Astrocyte of the cerebellum (primary cell): ENCODE measurements at regions not wholly inside any gene's neighbourhood (a gene's known extent, or its start where the extent isn't known, plus 50 kb on each side); places are given as distances from the start of the nearest gene placed in this dataset.

Source experiments
- DNase-seq: peaks from one replicate; pipeline ENCODE4 v3.0.0-alpha.2; 2011; ENCODE audit warnings: low read depth
- H3K4me3 ChIP-seq: 2 replicates; pipeline ENCODE4 v1.5.1; 2011; ENCODE audit warnings: mild to moderate bottlenecking, low read depth, low read length, moderate library complexity
- in situ Hi-C: cut with HindIII; loops from 2 replicates; pipeline ENCODE4 v1.10.0; 2017; ENCODE audit warnings: low sequenced_read_pairs
- TF ChIP-seq, protein P1 (sequence below): IDR thresholded peaks from 2 replicates; pipeline ENCODE4 v1.5.1; 2012; ENCODE audit warnings: low read length, low read depth, moderate library complexity, mild to moderate bottlenecking; ENCODE audit errors: missing control alignments

DNA sequence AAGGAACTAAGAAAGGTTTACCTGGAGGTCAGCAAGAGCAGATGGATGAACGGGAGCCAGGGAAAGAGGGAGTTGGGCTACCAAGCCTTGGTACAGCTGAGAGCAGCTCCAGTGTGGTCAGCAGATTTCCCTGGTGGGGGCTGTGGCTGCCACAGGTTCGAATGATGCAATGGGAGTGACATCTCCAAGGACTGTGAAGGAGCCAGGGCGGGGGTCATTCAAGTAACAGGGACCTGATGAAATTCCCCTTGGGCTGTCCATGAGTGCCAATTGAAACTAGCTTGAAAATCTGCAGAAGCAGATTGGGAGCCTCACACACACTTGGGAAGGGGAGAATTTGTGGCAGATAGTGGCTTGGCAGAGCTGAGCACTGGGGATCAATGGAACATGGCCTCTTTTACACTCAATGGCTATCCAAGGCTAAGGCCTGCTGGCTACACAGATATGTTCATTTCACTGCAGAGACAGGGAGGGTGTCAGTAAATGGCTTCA, 247.0 kb upstream of the ECI2 start:
- DNase-seq = no peak
- TF ChIP-seq, protein P1, sequence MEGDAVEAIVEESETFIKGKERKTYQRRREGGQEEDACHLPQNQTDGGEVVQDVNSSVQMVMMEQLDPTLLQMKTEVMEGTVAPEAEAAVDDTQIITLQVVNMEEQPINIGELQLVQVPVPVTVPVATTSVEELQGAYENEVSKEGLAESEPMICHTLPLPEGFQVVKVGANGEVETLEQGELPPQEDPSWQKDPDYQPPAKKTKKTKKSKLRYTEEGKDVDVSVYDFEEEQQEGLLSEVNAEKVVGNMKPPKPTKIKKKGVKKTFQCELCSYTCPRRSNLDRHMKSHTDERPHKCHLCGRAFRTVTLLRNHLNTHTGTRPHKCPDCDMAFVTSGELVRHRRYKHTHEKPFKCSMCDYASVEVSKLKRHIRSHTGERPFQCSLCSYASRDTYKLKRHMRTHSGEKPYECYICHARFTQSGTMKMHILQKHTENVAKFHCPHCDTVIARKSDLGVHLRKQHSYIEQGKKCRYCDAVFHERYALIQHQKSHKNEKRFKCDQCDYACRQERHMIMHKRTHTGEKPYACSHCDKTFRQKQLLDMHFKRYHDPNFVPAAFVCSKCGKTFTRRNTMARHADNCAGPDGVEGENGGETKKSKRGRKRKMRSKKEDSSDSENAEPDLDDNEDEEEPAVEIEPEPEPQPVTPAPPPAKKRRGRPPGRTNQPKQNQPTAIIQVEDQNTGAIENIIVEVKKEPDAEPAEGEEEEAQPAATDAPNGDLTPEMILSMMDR = no peak
- in situ Hi-C loops = no loop called here
- no peak overlapping the region for H3K4me3 ChIP-seq

DNA sequence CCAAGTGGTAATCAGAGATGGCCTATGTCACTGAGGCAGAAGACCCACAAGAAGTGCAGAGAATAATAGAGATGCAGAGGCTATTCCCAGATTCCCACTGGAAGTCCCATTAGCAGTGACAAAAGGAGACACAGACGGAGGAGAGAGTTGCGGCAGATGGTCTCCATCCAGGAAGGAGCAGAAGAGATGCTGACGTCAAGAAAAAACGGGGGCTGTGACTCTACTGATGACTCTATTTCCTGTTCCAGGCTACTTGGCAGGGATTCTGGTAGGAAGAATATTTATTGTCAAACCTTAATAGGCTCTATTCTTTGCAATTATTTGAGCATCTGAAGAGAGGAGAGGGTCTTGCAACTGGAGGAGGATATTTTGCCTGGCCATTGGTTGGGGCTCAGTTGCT, 246.0 kb upstream of the ECI2 start:
- TF ChIP-seq, protein P1 = no peak
- DNase-seq = no peak
- in situ Hi-C loops = no loop called here
- no peak overlapping the region for H3K4me3 ChIP-seq

DNA sequence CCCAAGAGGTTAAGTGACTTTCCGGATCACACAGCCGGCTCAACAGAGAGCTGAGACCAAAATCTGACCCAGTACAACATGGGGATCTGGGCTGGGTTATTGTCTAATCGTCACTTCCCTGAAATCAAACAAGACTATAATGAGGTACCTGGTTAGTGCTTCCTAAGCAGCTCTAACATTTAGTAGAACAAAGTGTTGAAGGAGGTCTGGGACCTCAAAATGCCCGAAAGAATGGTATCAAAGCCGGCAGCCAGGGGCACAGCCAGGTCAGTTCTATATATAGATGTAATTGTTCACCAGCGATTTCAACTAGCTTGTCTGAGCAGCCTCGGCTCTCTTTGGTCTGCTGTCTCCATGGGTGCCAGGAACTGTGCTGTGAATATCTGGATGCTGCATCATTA, 245.5 kb upstream of the ECI2 start:
- no peak for DNase-seq
- TF ChIP-seq, protein P1 = no peak
- no peak overlapping the region for H3K4me3 ChIP-seq
- in situ Hi-C loops = no loop called here

DNA sequence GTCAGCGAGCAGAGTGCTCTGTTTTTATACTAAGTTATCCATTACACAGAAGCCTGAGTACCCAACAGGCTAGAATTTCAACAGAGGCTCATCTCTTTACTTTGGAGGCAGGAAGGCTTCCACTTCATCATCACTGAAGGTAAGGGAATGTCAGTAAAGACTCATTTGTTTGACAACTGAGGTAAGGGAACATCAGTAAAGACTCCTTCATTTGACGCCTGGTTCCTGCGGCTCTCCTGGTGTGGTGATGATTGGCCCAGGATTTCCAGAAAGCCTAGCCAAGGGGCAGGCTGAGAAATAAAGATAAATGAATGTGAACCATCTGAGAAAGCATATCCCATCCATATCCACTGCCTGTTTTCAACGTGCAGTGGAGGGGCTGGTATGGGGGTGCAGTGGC, 244.6 kb upstream of the ECI2 start:
- TF ChIP-seq, protein P1 = no peak
- DNase-seq = no peak
- in situ Hi-C loops = no loop called here

DNA sequence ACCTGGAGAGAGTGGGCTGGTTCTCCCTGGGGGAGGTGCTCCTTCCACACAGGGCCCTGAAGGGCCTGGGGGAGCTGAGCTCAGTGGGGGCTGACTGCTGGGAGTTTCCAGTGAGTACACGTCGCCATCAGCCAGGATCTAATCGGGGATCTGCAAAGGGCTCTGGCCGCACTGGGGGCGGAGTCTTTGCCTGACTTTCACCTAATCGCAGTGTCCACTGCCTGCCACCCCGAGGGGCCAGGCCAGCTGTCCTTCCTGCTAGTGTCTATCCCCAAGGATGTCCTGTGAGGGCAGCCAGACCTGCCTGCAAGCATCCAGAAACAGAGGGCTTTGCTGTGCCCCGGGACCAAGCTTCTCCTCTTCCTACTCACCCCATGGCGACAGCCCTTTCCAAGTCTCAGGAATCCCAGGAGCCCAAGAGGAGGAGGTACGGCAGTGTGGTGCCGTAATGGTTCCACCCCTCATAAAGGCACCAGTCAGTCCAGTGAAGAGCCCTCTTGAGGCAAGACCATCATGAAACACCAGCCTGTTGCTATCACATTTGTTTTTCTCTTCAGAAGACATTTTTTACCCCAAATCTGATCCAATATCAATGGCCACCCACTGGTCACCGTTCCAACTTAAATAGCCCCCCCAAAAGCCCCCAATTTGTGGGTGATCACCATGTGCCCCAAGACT, 243.1 kb upstream of the ECI2 start:
- no peak for DNase-seq
- TF ChIP-seq, protein P1 = no peak
- no peak overlapping the region for H3K4me3 ChIP-seq
- in situ Hi-C loops = no loop called here

More for the DNA sequence above, 244.6 kb upstream of the ECI2 start:
- H3K4me3 ChIP-seq = no peak overlapping the region

DNA sequence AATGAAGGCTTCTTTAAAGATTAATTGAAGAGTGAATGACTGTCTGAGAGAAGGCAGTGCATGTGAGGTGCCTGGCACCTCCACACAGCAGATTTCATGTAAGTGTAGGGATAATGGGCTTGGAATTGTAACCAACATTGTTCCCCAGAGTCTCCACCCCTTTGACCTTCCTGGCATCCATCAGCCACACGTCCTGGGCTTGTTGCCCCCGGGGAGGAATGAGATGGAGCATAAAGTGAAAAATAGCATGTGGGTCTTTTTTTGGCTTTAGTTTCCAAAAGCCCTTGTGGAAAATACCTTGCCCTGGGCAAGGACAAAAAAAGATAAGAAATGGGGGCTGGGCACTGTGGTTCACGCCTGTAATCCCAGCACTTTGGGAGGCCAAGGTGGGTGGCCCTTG, 242.2 kb upstream of the ECI2 start:
- DNase-seq = no peak
- no peak overlapping the region for H3K4me3 ChIP-seq
- TF ChIP-seq, protein P1 = no peak
- in situ Hi-C loops = no loop called here
